ENCODE measurements at regions not wholly inside any gene's neighbourhood (a gene's known extent, or its start where the extent isn't known, plus 50 kb on each side); places are given as distances from the start of the nearest gene placed in this dataset.
A peak's percentile ranks its signal among the peaks of the same experiment; 100 is the strongest.

- DNase-seq (ENCODE audit: insufficient read length, low spot score) (no peak), FAIRE-seq (no peak)
Measured at GRCh38 chr13:53200498-53201453, 172.2 kb downstream of the OLFM4 start.

- DNase-seq (ENCODE audit: insufficient read length, low spot score): no peak
- no peak for FAIRE-seq
Measured at GRCh38 chr13:53201454-53202225, 173.0 kb downstream of the OLFM4 start.

- DNase-seq (ENCODE audit: insufficient read length, low spot score): no peak
- no peak for FAIRE-seq
Measured at GRCh38 chr13:53204598-53204997, 176.0 kb downstream of the OLFM4 start.

GRCh38 chr13:53206455-53206854, 177.8 kb downstream of the OLFM4 start:
- DNase-seq (ENCODE audit: insufficient read length, low spot score) (no peak), FAIRE-seq (no peak)

- FAIRE-seq: no peak
Measured at GRCh38 chr13:53207556-53207955, 178.9 kb downstream of the OLFM4 start.

GRCh38 chr13:53214433-53214832, 185.8 kb downstream of the OLFM4 start:
- DNase-seq (ENCODE audit: insufficient read length, low spot score) (no peak), FAIRE-seq (no peak)

More at GRCh38 chr13:53207556-53207955, 178.9 kb downstream of the OLFM4 start:
- DNase-seq (ENCODE audit: insufficient read length, low spot score): no peak

- DNase-seq (ENCODE audit: insufficient read length, low spot score): no peak
- FAIRE-seq: no peak
Measured at GRCh38 chr13:53215563-53215962, 186.9 kb downstream of the OLFM4 start.

- FAIRE-seq: no peak
Measured at GRCh38 chr13:53216773-53217172, 188.2 kb downstream of the OLFM4 start.

GRCh38 chr13:53217194-53217593, 188.6 kb downstream of the OLFM4 start:
- FAIRE-seq (no peak), DNase-seq (ENCODE audit: insufficient read length, low spot score) (no peak)

More at GRCh38 chr13:53216773-53217172, 188.2 kb downstream of the OLFM4 start:
- DNase-seq (ENCODE audit: insufficient read length, low spot score): no peak

GRCh38 chr13:53220038-53220437, 191.4 kb downstream of the OLFM4 start:
- FAIRE-seq: no peak
- DNase-seq (ENCODE audit: insufficient read length, low spot score): no peak

GRCh38 chr13:53237696-53238095, 209.1 kb downstream of the OLFM4 start:
- FAIRE-seq: no peak
- DNase-seq (ENCODE audit: insufficient read length, low spot score): no peak

GRCh38 chr13:53238261-53238660, 209.6 kb downstream of the OLFM4 start:
- DNase-seq (ENCODE audit: insufficient read length, low spot score): no peak
- no peak for FAIRE-seq

- FAIRE-seq: no peak
- no peak for DNase-seq (ENCODE audit: insufficient read length, low spot score)
Measured at GRCh38 chr13:53240401-53241025, 211.9 kb downstream of the OLFM4 start.

- no peak for FAIRE-seq
- no peak for DNase-seq (ENCODE audit: insufficient read length, low spot score)
Measured at GRCh38 chr13:53241891-53242348, 213.3 kb downstream of the OLFM4 start.

GRCh38 chr13:53249236-53249635, 220.6 kb downstream of the OLFM4 start:
- FAIRE-seq: no peak

GRCh38 chr13:53250272-53250875, 221.8 kb downstream of the OLFM4 start:
- DNase-seq (ENCODE audit: insufficient read length, low spot score) (peak; percentile 27), FAIRE-seq (no peak)

More at GRCh38 chr13:53249236-53249635, 220.6 kb downstream of the OLFM4 start:
- no peak for DNase-seq (ENCODE audit: insufficient read length, low spot score)

- no peak for DNase-seq (ENCODE audit: insufficient read length, low spot score)
Measured at GRCh38 chr13:53250977-53251376, 222.4 kb downstream of the OLFM4 start.

GRCh38 chr13:53254500-53254899, 225.9 kb downstream of the OLFM4 start:
- FAIRE-seq: no peak
- no peak for DNase-seq (ENCODE audit: insufficient read length, low spot score)

More at GRCh38 chr13:53250977-53251376, 222.4 kb downstream of the OLFM4 start:
- FAIRE-seq: no peak

- FAIRE-seq (no peak), DNase-seq (ENCODE audit: insufficient read length, low spot score) (no peak)
Measured at GRCh38 chr13:53255795-53256194, 227.2 kb downstream of the OLFM4 start.

- no peak for DNase-seq (ENCODE audit: insufficient read length, low spot score)
- FAIRE-seq: no peak
Measured at GRCh38 chr13:53260594-53260993, 232.0 kb downstream of the OLFM4 start.

Measured in HTR-8/SVneo (cell line).